NCI-H2029 (cell line): ENCODE measurements at regions not wholly inside any gene's neighbourhood (a gene's known extent, or its start where the extent isn't known, plus 50 kb on each side); places are given as distances from the start of the nearest gene placed in this dataset.

Experiments
- DNase-seq: peaks from one replicate; lab custom pipeline; 2025; lab: John Stamatoyannopoulos, UW

GRCh38 chr1:223052931-223053330 is 90.1 kb downstream of the TLR5 start:
- no peak for DNase-seq

- no peak for DNase-seq
Measured at GRCh38 chr1:223056802-223057201, 86.2 kb downstream of the TLR5 start.

GRCh38 chr1:223057569-223058093 is 85.4 kb downstream of the TLR5 start:
- no peak for DNase-seq
